ENCODE measurements at regions not wholly inside any gene's neighbourhood (a gene's known extent, or its start where the extent isn't known, plus 50 kb on each side); places are given as distances from the start of the nearest gene placed in this dataset.

GRCh38 chr5:174816858-174817257 lies 92.5 kb downstream of the MSX2 start:
- TF ChIP-seq ZFP30 (CRISPR knock-in tag; IDR thresholded peaks at IDR 0.05) (no peak), PPARA (CRISPR knock-in tag; IDR thresholded peaks at IDR 0.05; ENCODE audit: borderline replicate concordance) (no peak), ARNTL (CRISPR knock-in tag; IDR thresholded peaks at IDR 0.05; ENCODE audit: borderline replicate concordance, low read depth) (no peak), CSRNP3 (CRISPR knock-in tag; IDR thresholded peaks at IDR 0.05) (no peak), ZFP3 (CRISPR knock-in tag; IDR thresholded peaks at IDR 0.05) (no peak), RARB (CRISPR knock-in tag; IDR thresholded peaks at IDR 0.05) (no peak), BACH2 (CRISPR knock-in tag; IDR thresholded peaks at IDR 0.05; ENCODE audit: borderline replicate concordance) (no peak), GLIS3 (CRISPR knock-in tag; IDR thresholded peaks at IDR 0.05) (no peak), CREB5 (CRISPR knock-in tag; IDR thresholded peaks at IDR 0.05; ENCODE audit: low read depth) (no peak), TOX (CRISPR knock-in tag; IDR thresholded peaks at IDR 0.05; ENCODE audit: borderline replicate concordance) (no peak), CSDC2 (CRISPR knock-in tag; IDR thresholded peaks at IDR 0.05) (no peak)
- TF ChIP-seq, protein P1, sequence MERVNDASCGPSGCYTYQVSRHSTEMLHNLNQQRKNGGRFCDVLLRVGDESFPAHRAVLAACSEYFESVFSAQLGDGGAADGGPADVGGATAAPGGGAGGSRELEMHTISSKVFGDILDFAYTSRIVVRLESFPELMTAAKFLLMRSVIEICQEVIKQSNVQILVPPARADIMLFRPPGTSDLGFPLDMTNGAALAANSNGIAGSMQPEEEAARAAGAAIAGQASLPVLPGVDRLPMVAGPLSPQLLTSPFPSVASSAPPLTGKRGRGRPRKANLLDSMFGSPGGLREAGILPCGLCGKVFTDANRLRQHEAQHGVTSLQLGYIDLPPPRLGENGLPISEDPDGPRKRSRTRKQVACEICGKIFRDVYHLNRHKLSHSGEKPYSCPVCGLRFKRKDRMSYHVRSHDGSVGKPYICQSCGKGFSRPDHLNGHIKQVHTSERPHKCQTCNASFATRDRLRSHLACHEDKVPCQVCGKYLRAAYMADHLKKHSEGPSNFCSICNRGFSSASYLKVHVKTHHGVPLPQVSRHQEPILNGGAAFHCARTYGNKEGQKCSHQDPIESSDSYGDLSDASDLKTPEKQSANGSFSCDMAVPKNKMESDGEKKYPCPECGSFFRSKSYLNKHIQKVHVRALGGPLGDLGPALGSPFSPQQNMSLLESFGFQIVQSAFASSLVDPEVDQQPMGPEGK (CRISPR knock-in tag; IDR thresholded peaks at IDR 0.05; ENCODE audit: borderline replicate concordance), result no peak
- TF ChIP-seq, protein P2, sequence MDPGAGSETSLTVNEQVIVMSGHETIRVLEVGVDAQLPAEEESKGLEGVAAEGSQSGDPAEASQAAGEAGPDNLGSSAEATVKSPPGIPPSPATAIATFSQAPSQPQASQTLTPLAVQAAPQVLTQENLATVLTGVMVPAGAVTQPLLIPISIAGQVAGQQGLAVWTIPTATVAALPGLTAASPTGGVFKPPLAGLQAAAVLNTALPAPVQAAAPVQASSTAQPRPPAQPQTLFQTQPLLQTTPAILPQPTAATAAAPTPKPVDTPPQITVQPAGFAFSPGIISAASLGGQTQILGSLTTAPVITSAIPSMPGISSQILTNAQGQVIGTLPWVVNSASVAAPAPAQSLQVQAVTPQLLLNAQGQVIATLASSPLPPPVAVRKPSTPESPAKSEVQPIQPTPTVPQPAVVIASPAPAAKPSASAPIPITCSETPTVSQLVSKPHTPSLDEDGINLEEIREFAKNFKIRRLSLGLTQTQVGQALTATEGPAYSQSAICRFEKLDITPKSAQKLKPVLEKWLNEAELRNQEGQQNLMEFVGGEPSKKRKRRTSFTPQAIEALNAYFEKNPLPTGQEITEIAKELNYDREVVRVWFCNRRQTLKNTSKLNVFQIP (CRISPR knock-in tag; IDR thresholded peaks at IDR 0.05; ENCODE audit: borderline replicate concordance, low read depth), result no peak
